ENCODE measurements at regions not wholly inside any gene's neighbourhood (a gene's known extent, or its start where the extent isn't known, plus 50 kb on each side); places are given as distances from the start of the nearest gene placed in this dataset.

- TF ChIP-seq CTCF (optimal IDR thresholded peaks at IDR 0.05 in 1 of 3, IDR thresholded peaks at IDR 0.05 in 1 of 3, conservative IDR thresholded peaks at IDR 0.05 in 1 of 3; ENCODE audit: extremely low read depth in 1 of 3, insufficient read depth in 2 of 3, low read length in 3 of 3) (no peak), EZH2 (IDR thresholded peaks at IDR 0.05; ENCODE audit: low read length) (no peak)
These were observed 223.6 kb downstream of the SOD2 start for GRCh38 chr6:159469443-159469842.

Measured in keratinocyte (primary cell).